ENCODE measurements at regions not wholly inside any gene's neighbourhood (a gene's known extent, or its start where the extent isn't known, plus 50 kb on each side); places are given as distances from the start of the nearest gene placed in this dataset.

GRCh38 chr2:172344159-172344558, 83.2 kb upstream of the ITGA6 start:
- POLR2A ChIA-PET: no interaction called here
- BruUV-seq (replicated peaks): no TSS peak

More at GRCh38 chr2:172344159-172344558, 83.2 kb upstream of the ITGA6 start:
- no peak overlapping the region for H3K27ac ChIP-seq (ENCODE audit: low read depth, low read length)
- peaks cover 0 to 9% of the 10 kb centered on the region in 2 experiments; a peak in 1 of 4 replicates for H3K4me1 ChIP-seq (ENCODE audit: control insufficient read depth in 1 of 2, insufficient read depth in 2 of 2, low read length in 2 of 2)
- ATAC-seq (no peak), DNase-seq (ENCODE audit: low read depth, low spot score) (no peak)
- H3K4me3 ChIP-seq (replicated peaks in 1 of 2; ENCODE audit: low read depth in 1 of 2, low read length in 2 of 2): no peak overlapping the region
- intact Hi-C loops (cut with micrococcal nuclease): no loop called here
- no peaks in the 10 kb centered on the region for H4K20me1 ChIP-seq (ENCODE audit: insufficient read depth)
- no peaks in the 10 kb centered on the region for H3K9me2 ChIP-seq (ENCODE audit: insufficient read depth)
- no peak for TF ChIP-seq JUND (IDR thresholded peaks at IDR 0.05)
- no peak for TF ChIP-seq CBX3 (IDR thresholded peaks at IDR 0.05; ENCODE audit: low read depth)
- TF ChIP-seq ZNF274 (IDR thresholded peaks at IDR 0.05; ENCODE audit: low read depth, low read length): no peak
- TF ChIP-seq ATF3 (IDR thresholded peaks at IDR 0.05): no peak
- no peak for TF ChIP-seq CTCF (IDR thresholded peaks at IDR 0.05 in 2 of 3, conservative IDR thresholded peaks at IDR 0.05 in 1 of 3; ENCODE audit: borderline replicate concordance in 1 of 3, insufficient read depth in 1 of 3, low read depth in 2 of 3, low read length in 2 of 3)
- no peak for TF ChIP-seq EGR1 (IDR thresholded peaks at IDR 0.05; ENCODE audit: low read depth)
- TF ChIP-seq YY1 (IDR thresholded peaks at IDR 0.05; ENCODE audit: extremely low read depth, insufficient replicate concordance, low read depth, low read length): no peak
- no peak for TF ChIP-seq SP1 (IDR thresholded peaks at IDR 0.05; ENCODE audit: low read depth)
- TF ChIP-seq ZBTB33 (IDR thresholded peaks at IDR 0.05; ENCODE audit: extremely low read depth, insufficient replicate concordance, low read length): no peak
- TF ChIP-seq ZFX (IDR thresholded peaks at IDR 0.05): no peak
- TF ChIP-seq TCF7L2 (IDR thresholded peaks at IDR 0.05; ENCODE audit: borderline replicate concordance, extremely low read depth, insufficient read depth, insufficient read length): no peak
- RAD21 ChIA-PET (ENCODE audit: low non-redundant PET in 1 of 2, low total read pairs in 2 of 2, uncharacterized antibody in 2 of 2, unreplicated experiment in 2 of 2): no interaction called here
- H3K79me2 ChIP-seq (ENCODE audit: insufficient read depth, low read length): no peaks in the 10 kb centered on the region
- no peak overlapping the region for H3K9ac ChIP-seq (ENCODE audit: low read length)
- CTCF ChIA-PET: no interaction called here
- H3K36me3 ChIP-seq (ENCODE audit: control insufficient read depth in 1 of 2, insufficient read depth in 2 of 2, low read length in 2 of 2): no peaks in the 10 kb centered on the region
- H3K9me3 ChIP-seq (ENCODE audit: control insufficient read depth in 1 of 2, insufficient read depth in 1 of 2, low read depth in 1 of 2, low read length in 2 of 2): no peaks in the 10 kb centered on the region
- no peaks in the 10 kb centered on the region for H3K27me3 ChIP-seq (ENCODE audit: insufficient read depth, low read length)
- H2AFZ ChIP-seq (ENCODE audit: low read depth, low read length, poor library complexity, severe bottlenecking): no peak overlapping the region
- H3K4me2 ChIP-seq (ENCODE audit: low read length): no peak overlapping the region

All from HCT116 (cell line).